NT2/D1 (cell line): ENCODE measurements at regions not wholly inside any gene's neighbourhood (a gene's known extent, or its start where the extent isn't known, plus 50 kb on each side); places are given as distances from the start of the nearest gene placed in this dataset.

Experiments used
- SUZ12 ChIP-seq: IDR thresholded peaks from 2 replicates; pipeline ENCODE4 v1.6.1; 2011; ENCODE audit not compliant: insufficient read length, insufficient read depth; ENCODE audit errors: extremely low read depth
- YY1 ChIP-seq: IDR thresholded peaks from 2 replicates; pipeline ENCODE4 v1.6.1; 2011; ENCODE audit not compliant: insufficient read length, insufficient read depth
- ZNF274 ChIP-seq: IDR thresholded peaks from 2 replicates; pipeline ENCODE4 v1.6.1; 2011; ENCODE audit warnings: mild to moderate bottlenecking, low read depth, low read length

- TF ChIP-seq YY1 (no peak), SUZ12 (no peak), ZNF274 (no peak)
Observed at GRCh38 chr17:72332367-72332766, 211.5 kb downstream of the SOX9 start.
